GM12872 (cell line): ENCODE measurements at regions not wholly inside any gene's neighbourhood (a gene's known extent, or its start where the extent isn't known, plus 50 kb on each side); places are given as distances from the start of the nearest gene placed in this dataset.

Experiments used
- CTCF ChIP-seq: IDR thresholded peaks from 3 replicates; pipeline ENCODE4 v1.5.1; 2011; ENCODE audit warnings: low read depth, mild to moderate bottlenecking, low read length, moderate library complexity; ENCODE audit not compliant: insufficient read depth

GRCh38 chr12:22916241-22916640, 291.3 kb downstream of the ETNK1 start:
- no peak for TF ChIP-seq CTCF

GRCh38 chr12:22916815-22917214, 291.8 kb downstream of the ETNK1 start:
- no peak for TF ChIP-seq CTCF

- TF ChIP-seq CTCF = no peak
These were observed 294.9 kb downstream of the ETNK1 start for GRCh38 chr12:22919883-22920282.

GRCh38 chr12:22923768-22924167, 298.8 kb downstream of the ETNK1 start:
- no peak for TF ChIP-seq CTCF

DNA sequence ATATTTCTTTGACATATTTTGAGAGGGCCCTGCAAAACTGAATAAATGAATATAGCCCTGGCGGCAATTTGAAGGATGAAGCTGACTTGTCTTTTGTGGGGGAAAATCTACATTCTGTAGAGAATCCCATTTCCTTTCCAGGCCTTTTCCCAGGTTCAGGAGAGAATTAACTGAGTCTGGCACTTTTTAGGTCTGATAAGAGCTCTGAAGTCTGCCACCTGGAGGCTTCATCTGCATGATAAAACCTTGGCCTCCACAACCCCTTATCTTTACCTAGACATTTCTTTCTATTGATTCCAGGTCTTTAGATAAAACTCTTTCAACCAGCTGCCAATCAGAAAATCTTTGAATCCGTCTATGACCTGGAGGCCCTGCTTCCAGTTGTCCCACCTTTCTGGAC, 299.4 kb downstream of the ETNK1 start:
- TF ChIP-seq CTCF = no peak

DNA sequence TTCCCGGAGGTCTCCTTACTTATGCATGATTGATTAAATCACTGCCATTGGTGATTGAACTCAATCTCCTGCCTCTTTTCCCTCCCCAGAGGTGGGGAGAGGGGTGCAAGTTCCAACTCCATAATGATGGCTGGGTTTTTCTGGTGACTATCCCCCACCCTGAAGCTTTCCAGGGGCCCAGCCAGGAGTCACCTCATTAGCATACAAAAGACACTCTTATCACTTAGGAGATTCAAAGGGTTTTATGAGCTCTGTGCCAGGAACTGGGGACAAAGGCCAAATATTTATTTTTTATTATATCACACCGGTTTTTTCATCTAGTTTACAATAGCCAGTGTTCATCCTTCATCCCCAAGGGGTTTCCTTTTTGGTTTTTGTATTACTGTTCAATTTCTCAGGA, 300.7 kb downstream of the ETNK1 start:
- TF ChIP-seq CTCF = no peak

DNA sequence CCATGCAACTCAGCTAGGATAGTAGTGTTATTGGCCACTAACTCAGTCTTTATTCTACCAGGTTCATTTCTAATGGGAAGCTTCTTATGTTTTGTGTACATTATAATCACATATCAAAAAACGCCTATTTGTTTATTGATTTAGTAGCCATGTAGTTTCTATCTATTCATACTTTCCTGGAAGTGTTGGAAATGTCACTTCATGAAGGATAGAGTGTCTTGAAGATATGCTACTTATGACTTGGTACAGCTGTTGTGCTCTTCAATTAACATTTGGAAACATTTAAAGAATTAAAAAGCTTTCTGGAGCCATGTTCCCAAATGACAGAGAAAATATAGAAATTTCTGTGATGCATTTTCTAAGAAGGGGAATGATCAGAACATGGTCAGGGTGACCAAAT, 307.5 kb downstream of the ETNK1 start:
- TF ChIP-seq CTCF = no peak

DNA sequence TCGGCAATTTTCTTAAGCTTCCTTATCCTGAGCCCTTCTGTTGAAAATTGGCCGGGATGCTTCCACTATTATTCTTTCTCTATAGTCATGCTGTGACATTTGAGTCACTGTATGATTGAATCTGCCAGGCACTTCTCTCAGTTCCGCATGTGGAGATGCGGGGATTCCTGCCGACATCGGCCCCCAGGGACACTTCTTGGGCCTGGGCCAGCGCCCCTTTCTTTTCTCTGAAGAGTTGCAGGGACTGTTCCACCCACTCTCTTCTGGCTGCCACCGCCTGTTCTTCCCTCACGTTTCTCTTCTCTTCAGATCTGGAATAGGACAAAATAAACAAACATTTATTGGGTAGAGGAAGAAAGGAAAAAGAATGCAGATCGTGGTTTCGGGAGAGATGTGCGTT, 310.1 kb downstream of the ETNK1 start:
- no peak for TF ChIP-seq CTCF
